Type B pancreatic cell (in vitro differentiated cells): ENCODE measurements at regions not wholly inside any gene's neighbourhood (a gene's known extent, or its start where the extent isn't known, plus 50 kb on each side); places are given as distances from the start of the nearest gene placed in this dataset.
A peak's percentile ranks its signal among the peaks of the same experiment; 100 is the strongest.

Experiments used
- DNase-seq: peaks from one replicate; pipeline ENCODE4 v3.0.0; 2021; ENCODE audit warnings: mixed read lengths; ENCODE audit not compliant: unreplicated experiment; ENCODE audit errors: extremely low spot score
- H3K27ac Mint-ChIP-seq: 2 replicates; pipeline ENCODE4 v1.8.0; 2021; ENCODE audit warnings: mild to moderate bottlenecking, mixed read lengths
- H3K27me3 Mint-ChIP-seq: 2 replicates; pipeline ENCODE4 v1.8.0; 2021; ENCODE audit warnings: mixed read lengths
- H3K36me3 Mint-ChIP-seq: 2 replicates; pipeline ENCODE4 v1.8.0; 2021; ENCODE audit warnings: mixed read lengths
- H3K4me1 Mint-ChIP-seq: one replicate; pipeline ENCODE4 v1.8.0; 2021; ENCODE audit warnings: mixed read lengths; ENCODE audit not compliant: unreplicated experiment
- H3K4me3 Mint-ChIP-seq: 2 replicates; pipeline ENCODE4 v1.8.0; 2021; ENCODE audit warnings: mild to moderate bottlenecking, mixed read lengths
- H3K9me3 Mint-ChIP-seq: 2 replicates; pipeline ENCODE4 v1.8.0; 2021; ENCODE audit warnings: mixed read lengths
- CTCF ChIP-seq: fragments of 200-600 bp; sonication (generic); conservative IDR thresholded peaks from 2 replicates; pipeline ENCODE4 v1.5.0; 2021; ENCODE audit warnings: antibody characterized with exemption, mild to moderate bottlenecking

- Mint-ChIP-seq H3K27me3 (no peaks in the 10 kb centered on the region), H3K4me1 (peaks cover 6% of the 10 kb centered on the region), H3K27ac (no peak overlapping the region), H3K36me3 (no peaks in the 10 kb centered on the region), H3K4me3 (no peak overlapping the region), H3K9me3 (peaks cover under 1% of the 10 kb centered on the region)
- no peak for DNase-seq
- no peak for TF ChIP-seq CTCF
Observed at GRCh38 chr17:69954241-69954925, 120.6 kb upstream of the KCNJ16 start.

- DNase-seq: no peak
- H3K27me3 Mint-ChIP-seq: peaks cover 8% of the 10 kb centered on the region
- H3K36me3 Mint-ChIP-seq: no peaks in the 10 kb centered on the region
- TF ChIP-seq CTCF: no peak
- peaks cover 6% of the 10 kb centered on the region for H3K9me3 Mint-ChIP-seq
- H3K4me1 Mint-ChIP-seq: peaks cover 4% of the 10 kb centered on the region
- no peak overlapping the region for H3K27ac Mint-ChIP-seq
- no peak overlapping the region for H3K4me3 Mint-ChIP-seq
Observed at GRCh38 chr17:69958063-69958462, 117.0 kb upstream of the KCNJ16 start.

- Mint-ChIP-seq H3K27ac (peak overlapping the region; percentile 18), H3K9me3 (peaks cover 7% of the 10 kb centered on the region), H3K4me3 (no peak overlapping the region), H3K36me3 (no peaks in the 10 kb centered on the region), H3K4me1 (peaks cover 4% of the 10 kb centered on the region), H3K27me3 (peaks cover 8% of the 10 kb centered on the region)
- TF ChIP-seq CTCF: no peak
- no peak for DNase-seq
Observed at GRCh38 chr17:69959283-69959682, 115.7 kb upstream of the KCNJ16 start.

GRCh38 chr17:69960755-69961154, 114.3 kb upstream of the KCNJ16 start:
- no peak for DNase-seq
- TF ChIP-seq CTCF: no peak
- H3K27ac Mint-ChIP-seq: no peak overlapping the region
- H3K9me3 Mint-ChIP-seq: peaks cover 19% of the 10 kb centered on the region
- no peaks in the 10 kb centered on the region for H3K36me3 Mint-ChIP-seq
- H3K27me3 Mint-ChIP-seq: peaks cover 8% of the 10 kb centered on the region
- H3K4me1 Mint-ChIP-seq: peaks cover 4% of the 10 kb centered on the region
- no peak overlapping the region for H3K4me3 Mint-ChIP-seq

- no peak for TF ChIP-seq CTCF
- no peak for DNase-seq
- H3K27ac Mint-ChIP-seq: no peak overlapping the region
Observed at GRCh38 chr17:69961501-69962145, 113.4 kb upstream of the KCNJ16 start.

More at GRCh38 chr17:69961501-69962145, 113.4 kb upstream of the KCNJ16 start:
- H3K9me3 Mint-ChIP-seq: peaks cover 19% of the 10 kb centered on the region
- peaks cover 8% of the 10 kb centered on the region for H3K27me3 Mint-ChIP-seq
- H3K4me1 Mint-ChIP-seq: peaks cover 4% of the 10 kb centered on the region
- no peak overlapping the region for H3K4me3 Mint-ChIP-seq
- no peaks in the 10 kb centered on the region for H3K36me3 Mint-ChIP-seq
